H1 (cell line): ENCODE measurements at regions not wholly inside any gene's neighbourhood (a gene's known extent, or its start where the extent isn't known, plus 50 kb on each side); places are given as distances from the start of the nearest gene placed in this dataset.

Experiments
- CTCF ChIA-PET: fragments of 300-600 bp; sonication (Branson Sonifier 250); formaldehyde crosslinking; loops from one replicate; lab custom pipeline; 2021; ENCODE audit not compliant: partially characterized antibody; lab: Charles Lee
- POLR2A ChIA-PET: fragments of 300-600 bp; sonication (Branson Sonifier 250); formaldehyde crosslinking; loops from one replicate; lab custom pipeline; 2021; ENCODE audit warnings: inconsistent platforms; ENCODE audit not compliant: partially characterized antibody; lab: Charles Lee
- DNase-seq, 2 experiments: peaks; one replicate each; pipeline versions ENCODE4 v3.0.0 to v3.0.0-alpha.2; 2010 to 2022; ENCODE audit warnings: low spot score in 2 of 2, low read depth in 1 of 2, mixed read lengths in 1 of 2
- FAIRE-seq: peaks from 2 replicates; lab custom pipeline; 2011; peaks lifted over from hg19 to GRCh38; lab: Jason Lieb, UNC
- H2AFZ ChIP-seq: 2 replicates; pipeline ENCODE4 v1.8.1; 2012; ENCODE audit warnings: low read length, inconsistent platforms
- H2AK5ac ChIP-seq: 2 replicates; pipeline ENCODE4 v1.6.1; 2013; ENCODE audit warnings: low read depth, low read length
- H2BK120ac ChIP-seq: replicated peaks from 2 replicates; pipeline ENCODE3; 2013; ENCODE audit warnings: low read depth, low read length, inconsistent platforms
- H2BK12ac ChIP-seq: 2 replicates; pipeline ENCODE4 v1.6.1; 2013; ENCODE audit warnings: low read depth, low read length
- H2BK15ac ChIP-seq: 2 replicates; pipeline ENCODE4 v1.6.1; 2013; ENCODE audit warnings: low read length
- H2BK20ac ChIP-seq: 2 replicates; pipeline ENCODE4 v1.6.1; 2013; ENCODE audit warnings: low read length
- H2BK5ac ChIP-seq: 2 replicates; pipeline ENCODE4 v1.6.1; 2013; ENCODE audit warnings: low read depth, low read length
- H3K14ac ChIP-seq: 2 replicates; pipeline ENCODE4 v1.6.1; 2013; ENCODE audit warnings: inconsistent platforms; ENCODE audit not compliant: insufficient read length
- H3K18ac ChIP-seq: 2 replicates; pipeline ENCODE4 v1.6.1; 2013; ENCODE audit warnings: low read length; ENCODE audit errors: extremely low read depth
- H3K23ac ChIP-seq: 2 replicates; pipeline ENCODE4 v1.6.1; 2013; ENCODE audit warnings: inconsistent platforms; ENCODE audit not compliant: insufficient read length
- H3K23me2 ChIP-seq: 2 replicates; pipeline ENCODE4 v1.6.1; 2013; ENCODE audit warnings: low read depth, low read length
- H3K27ac ChIP-seq: 2 replicates; pipeline ENCODE4 v1.6.1; 2011; ENCODE audit warnings: low read depth, low read length, inconsistent platforms
- H3K27me3 ChIP-seq, 4 experiments: replicated peaks in 1 of 4; 1 replicate in 1 of 4; 2 replicates in 3 of 4; pipeline versions ENCODE4 v1.6.1 to v1.8.1; 2011 to 2013; ENCODE audit warnings: low read length in 3 of 4, mild to moderate bottlenecking in 3 of 4, inconsistent platforms in 2 of 4, mixed read lengths in 2 of 4, moderate library complexity in 1 of 4; ENCODE audit not compliant: control insufficient read depth in 3 of 4, insufficient read depth in 3 of 4; ENCODE audit errors: extremely low read depth in 1 of 4
- H3K36me3 ChIP-seq, 4 experiments: 2 replicates each; pipeline versions ENCODE4 v1.6.1 to v1.8.1; 2011 to 2013; ENCODE audit warnings: mild to moderate bottlenecking in 4 of 4, low read length in 3 of 4, moderate library complexity in 2 of 4, control low read depth in 1 of 4, inconsistent platforms in 1 of 4; ENCODE audit not compliant: insufficient read depth in 4 of 4, control insufficient read depth in 2 of 4
- H3K4ac ChIP-seq: replicated peaks from 2 replicates; pipeline ENCODE3; 2013; ENCODE audit warnings: low read length, low read depth, mixed read lengths, inconsistent platforms; ENCODE audit not compliant: insufficient read length
- H3K4me1 ChIP-seq, 4 experiments: replicated peaks in 1 of 4; 1 replicate in 1 of 4; 2 replicates in 3 of 4; pipeline versions ENCODE4 v1.6.1 to v1.8.1; 2011 to 2013; ENCODE audit warnings: low read length in 3 of 4, inconsistent platforms in 2 of 4, mixed read lengths in 1 of 4; ENCODE audit not compliant: insufficient read depth in 4 of 4, control insufficient read depth in 3 of 4
- H3K4me2 ChIP-seq, 2 experiments: 2 replicates each; pipeline versions ENCODE4 v1.6.1 to v1.8.1; 2011 to 2013; ENCODE audit warnings: low read depth in 2 of 2, low read length in 2 of 2, control low read depth in 1 of 2, inconsistent platforms in 1 of 2, mild to moderate bottlenecking in 1 of 2; ENCODE audit not compliant: insufficient read depth in 1 of 2
- H3K4me3 ChIP-seq, 4 experiments: fragments of 200-600, 300-600 bp in 1 of 4; sonication (generic), shearing (Covaris generic), sonication (Bioruptor Twin) in 1 of 4; 2 replicates each; pipeline versions ENCODE4 v1.5.1 to v1.8.1; 2011 to 2016; ENCODE audit warnings: low read length in 4 of 4, low read depth in 3 of 4, control low read depth in 2 of 4, inconsistent platforms in 2 of 4, mild to moderate bottlenecking in 2 of 4, mixed read lengths in 1 of 4, moderate library complexity in 1 of 4; ENCODE audit not compliant: insufficient read depth in 2 of 4; ENCODE audit errors: extremely low read depth in 1 of 4
- H3K56ac ChIP-seq: replicated peaks from 2 replicates; pipeline ENCODE3; 2013; ENCODE audit warnings: low read depth, mild to moderate bottlenecking, mixed read lengths, low read length, inconsistent platforms; ENCODE audit not compliant: insufficient read length
- H3K79me1 ChIP-seq: 2 replicates; pipeline ENCODE4 v1.6.1; 2013; ENCODE audit warnings: low read depth, low read length, control low read depth
- H3K79me2 ChIP-seq, 2 experiments: 2 replicates each; pipeline versions ENCODE4 v1.6.1 to v1.8.1; 2012 to 2013; ENCODE audit warnings: low read length in 2 of 2, mild to moderate bottlenecking in 2 of 2, inconsistent platforms in 1 of 2; ENCODE audit not compliant: insufficient read depth in 2 of 2, control insufficient read depth in 1 of 2
- H3K9ac ChIP-seq, 4 experiments: replicated peaks in 1 of 4; 1 replicate in 1 of 4; 2 replicates in 3 of 4; pipeline versions ENCODE4 v1.6.1 to v1.8.1; 2011 to 2013; ENCODE audit warnings: low read depth in 3 of 4, low read length in 3 of 4, control low read depth in 2 of 4, mild to moderate bottlenecking in 2 of 4, moderate library complexity in 2 of 4, inconsistent platforms in 1 of 4; ENCODE audit errors: extremely low read depth in 1 of 4
- H3K9me3 ChIP-seq, 2 experiments: 2 replicates each; pipeline versions ENCODE4 v1.6.1 to v1.8.1; 2012 to 2013; ENCODE audit warnings: mild to moderate bottlenecking in 2 of 2, moderate library complexity in 2 of 2, control low read depth in 1 of 2, inconsistent platforms in 1 of 2, low read depth in 1 of 2, low read length in 1 of 2, mixed read lengths in 1 of 2; ENCODE audit not compliant: insufficient read depth in 2 of 2
- H4K20me1 ChIP-seq, 2 experiments: replicated peaks in 1 of 2; 2 replicates each; pipeline versions ENCODE3 to v1.8.1; 2011 to 2013; ENCODE audit warnings: inconsistent platforms in 2 of 2, low read length in 2 of 2, mild to moderate bottlenecking in 1 of 2; ENCODE audit not compliant: insufficient read depth in 2 of 2, control insufficient read depth in 1 of 2
- H4K5ac ChIP-seq: 2 replicates; pipeline ENCODE4 v1.6.1; 2013; ENCODE audit warnings: low read length, low read depth, mixed read lengths, inconsistent platforms; ENCODE audit not compliant: insufficient read length
- H4K8ac ChIP-seq: 2 replicates; pipeline ENCODE4 v1.8.0; 2013; ENCODE audit warnings: mild to moderate bottlenecking, moderate library complexity, low read length, inconsistent platforms; ENCODE audit not compliant: insufficient read depth; ENCODE audit errors: extremely low read depth
- H4K91ac ChIP-seq: replicated peaks from 2 replicates; pipeline ENCODE3; 2013; ENCODE audit warnings: low read length, mixed read lengths, inconsistent platforms; ENCODE audit not compliant: insufficient read length
- BCL11A ChIP-seq, 2 experiments: IDR thresholded peaks; one replicate each; pipeline ENCODE4 v1.6.1; 2011; ENCODE audit warnings: low read depth in 2 of 2, low read length in 2 of 2, mild to moderate bottlenecking in 2 of 2
- CHD1 ChIP-seq: IDR thresholded peaks from 2 replicates; pipeline ENCODE4 v1.6.1; 2012; ENCODE audit warnings: low read depth, low read length, improper control_type of control experiment
- CREB1 ChIP-seq: IDR thresholded peaks from 2 replicates; pipeline ENCODE4 v1.6.1; 2012; ENCODE audit warnings: inconsistent platforms
- EZH2 ChIP-seq: fragments of 200-600 bp; sonication (generic); IDR thresholded peaks from 2 replicates; pipeline ENCODE4 v1.7.1; 2012; ENCODE audit warnings: low read depth, mild to moderate bottlenecking, moderate library complexity, low read length, inconsistent platforms; ENCODE audit not compliant: severe bottlenecking
- FOSL1 ChIP-seq: IDR thresholded peaks from 2 replicates; pipeline ENCODE4 v1.6.1; 2011; ENCODE audit warnings: mild to moderate bottlenecking, low read depth, low read length, moderate library complexity; ENCODE audit not compliant: insufficient read depth
- HDAC2 ChIP-seq, 2 experiments: fragments of 300-600 bp in 1 of 2; sonication (generic) in 1 of 2; IDR thresholded peaks; 2 replicates each; pipeline ENCODE4 v1.6.1; 2011 to 2012; ENCODE audit warnings: low read depth in 2 of 2, low read length in 2 of 2, mild to moderate bottlenecking in 2 of 2, moderate library complexity in 2 of 2, borderline replicate concordance in 1 of 2, inconsistent platforms in 1 of 2
- KDM4A ChIP-seq: IDR thresholded peaks from one replicate; pipeline ENCODE4 v1.7.1; 2012; ENCODE audit warnings: low read depth, mild to moderate bottlenecking, moderate library complexity, low read length, inconsistent platforms; ENCODE audit not compliant: severe bottlenecking
- PHF8 ChIP-seq: fragments of 200-600 bp; sonication (generic); conservative IDR thresholded peaks from 2 replicates; pipeline ENCODE4 v1.7.1; 2012; ENCODE audit warnings: low read depth, mild to moderate bottlenecking, inconsistent platforms, low read length, moderate library complexity
- POU5F1 ChIP-seq: IDR thresholded peaks from 2 replicates; pipeline ENCODE4 v1.6.1; 2011; ENCODE audit warnings: low read depth, mild to moderate bottlenecking, low read length, moderate library complexity
- SIRT6 ChIP-seq: IDR thresholded peaks from one replicate; pipeline ENCODE4 v1.7.1; 2012; ENCODE audit warnings: low read length, inconsistent platforms
- SIX5 ChIP-seq: IDR thresholded peaks from 2 replicates; pipeline ENCODE4 v1.6.1; 2011; ENCODE audit warnings: mild to moderate bottlenecking, low read depth, low read length
- SP2 ChIP-seq: IDR thresholded peaks from 2 replicates; pipeline ENCODE4 v1.6.1; 2012; ENCODE audit warnings: mild to moderate bottlenecking, low read length, inconsistent platforms
- TAF1 ChIP-seq: IDR thresholded peaks from 2 replicates; pipeline ENCODE4 v1.6.1; 2011; ENCODE audit warnings: mild to moderate bottlenecking, low read depth, low read length
- TEAD4 ChIP-seq: IDR thresholded peaks from 2 replicates; pipeline ENCODE4 v1.6.1; 2012; ENCODE audit warnings: low read depth, low read length, inconsistent platforms, mixed read lengths
- USF2 ChIP-seq: IDR thresholded peaks from 2 replicates; pipeline ENCODE4 v1.6.1; 2011; ENCODE audit warnings: low read length, improper control_type of control experiment
- WGBS, 2 experiments: shearing (Covaris generic) in 1 of 2; methylation state at CpG; one replicate each; pipeline versions ENCODE4 v1.1.6 to v1.1.7; 2013 to 2015; ENCODE audit warnings: low lambda C conversion rate in 2 of 2, mixed read lengths in 2 of 2, inconsistent platforms in 1 of 2, low coverage in 1 of 2, missing lambda C conversion rate in 1 of 2; ENCODE audit not compliant: insufficient replicate concordance in 2 of 2, insufficient coverage in 1 of 2, insufficient read length in 1 of 2; ENCODE audit errors: extremely low coverage in 1 of 2, missing lambda C conversion rate in 1 of 2; 5-methylcytosine and 5-hydroxymethylcytosine counted together

- H3K4ac ChIP-seq, result no peak overlapping the region
- no peak overlapping the region for H2BK15ac ChIP-seq
- CTCF ChIA-PET, result interaction anchor here (1.0 to 10.9 kb wide), 8 partner anchors 10 to 210 kb away, joined by 3 to 95 read pairs (median 4); no protein-coding TSS in a partner anchor
- FAIRE-seq (no peak), DNase-seq (no peak)
- no peaks in the 10 kb centered on the region for H3K79me1 ChIP-seq
- H2BK20ac ChIP-seq, result no peak overlapping the region
- H2AFZ ChIP-seq, result no peak overlapping the region
- no peaks in the 10 kb centered on the region for H4K20me1 ChIP-seq
- peaks cover 0 to 3% (median under 1%) of the 10 kb centered on the region in 4 experiments; a peak in 2 of 7 replicates for H3K4me1 ChIP-seq
- H4K5ac ChIP-seq, result no peak overlapping the region
- WGBS, 2 experiments, result 83% methylated on average over 5 of the region's 7 CpGs; no CpG with 5 or more reads in 1 of the 2 experiments
- no peak overlapping the region for H3K18ac ChIP-seq
- H3K56ac ChIP-seq, result no peak overlapping the region
- H2BK5ac ChIP-seq, result no peak overlapping the region
- H4K91ac ChIP-seq, result no peak overlapping the region
- H3K23ac ChIP-seq, result no peak overlapping the region
- no peak overlapping the region for H3K9ac ChIP-seq
- POLR2A ChIA-PET, result no interaction called here
- H2BK12ac ChIP-seq, result no peak overlapping the region
- no peak overlapping the region for H2BK120ac ChIP-seq
- no peaks in the 10 kb centered on the region for H3K79me2 ChIP-seq
- no peak overlapping the region for H4K8ac ChIP-seq
- H3K4me3 ChIP-seq, result no peak overlapping the region
- no peak overlapping the region for H3K14ac ChIP-seq
- no peaks in the 10 kb centered on the region; a peak in 2 of 7 replicates for H3K27me3 ChIP-seq
- H3K27ac ChIP-seq, result no peak overlapping the region
- H3K36me3 ChIP-seq, result no peaks in the 10 kb centered on the region
- H3K4me2 ChIP-seq, result no peak overlapping the region
- H3K9me3 ChIP-seq, result no peaks in the 10 kb centered on the region
- H3K23me2 ChIP-seq, result no peaks in the 10 kb centered on the region
- no peak overlapping the region for H2AK5ac ChIP-seq
- TF ChIP-seq CHD1 (no peak), POU5F1 (no peak), USF2 (no peak), SIRT6 (no peak), FOSL1 (no peak), BCL11A (IDR thresholded peaks at IDR 0.05; ENCODE audit: low read depth in 2 of 2, low read length in 2 of 2) (no peak), SIX5 (no peak), TEAD4 (no peak), CREB1 (no peak), PHF8 (no peak), EZH2 (no peak), SP2 (no peak), KDM4A (no peak), TAF1 (no peak), HDAC2 (IDR thresholded peaks at IDR 0.05; ENCODE audit: borderline replicate concordance in 1 of 2, low read depth in 2 of 2, low read length in 2 of 2) (no peak)
Observed at GRCh38 chr2:10224734-10225133, 78.0 kb upstream of the HPCAL1 start.
